Glutamatergic neuron (in vitro differentiated cells): ENCODE measurements at regions not wholly inside any gene's neighbourhood (a gene's known extent, or its start where the extent isn't known, plus 50 kb on each side); places are given as distances from the start of the nearest gene placed in this dataset.

Experiments
- DNase-seq: peaks from one replicate; pipeline ENCODE4 v3.0.0; 2022
- H3K27ac Mint-ChIP-seq: one replicate; pipeline ENCODE4 v1.8.0; 2020; ENCODE audit warnings: mild to moderate bottlenecking, mixed read lengths, inconsistent platforms; ENCODE audit not compliant: unreplicated experiment
- H3K27me3 Mint-ChIP-seq: one replicate; pipeline ENCODE4 v1.8.0; 2020; ENCODE audit warnings: mild to moderate bottlenecking, moderate library complexity, mixed read lengths, inconsistent platforms; ENCODE audit not compliant: unreplicated experiment
- H3K36me3 Mint-ChIP-seq: one replicate; pipeline ENCODE4 v1.8.0; 2020; ENCODE audit warnings: mild to moderate bottlenecking, mixed read lengths, inconsistent platforms; ENCODE audit not compliant: unreplicated experiment
- H3K4me1 Mint-ChIP-seq: one replicate; pipeline ENCODE4 v1.8.0; 2020; ENCODE audit warnings: mild to moderate bottlenecking, low read depth, mixed read lengths, inconsistent platforms; ENCODE audit not compliant: unreplicated experiment
- H3K4me3 Mint-ChIP-seq: one replicate; pipeline ENCODE4 v1.8.0; 2020; ENCODE audit warnings: mild to moderate bottlenecking, mixed read lengths, inconsistent platforms; ENCODE audit not compliant: unreplicated experiment
- H3K9me3 Mint-ChIP-seq: one replicate; pipeline ENCODE4 v1.8.0; 2020; ENCODE audit warnings: mild to moderate bottlenecking, moderate library complexity, mixed read lengths, inconsistent platforms; ENCODE audit not compliant: unreplicated experiment
- CTCF ChIP-seq: fragments of 200-600 bp; sonication (generic); IDR thresholded peaks from one replicate; pipeline ENCODE4 v1.5.0; 2021; ENCODE audit not compliant: partially characterized antibody, unreplicated experiment

GRCh38 chr13:79645569-79645968 is 164.6 kb downstream of the NDFIP2 start:
- Mint-ChIP-seq H3K4me1 (no peaks in the 10 kb centered on the region), H3K4me3 (no peak overlapping the region), H3K27ac (no peak overlapping the region), H3K27me3 (no peaks in the 10 kb centered on the region), H3K36me3 (no peaks in the 10 kb centered on the region), H3K9me3 (no peaks in the 10 kb centered on the region)
- no peak for DNase-seq
- TF ChIP-seq CTCF = no peak

GRCh38 chr13:79642596-79642995 is 161.6 kb downstream of the NDFIP2 start:
- H3K9me3 Mint-ChIP-seq = no peaks in the 10 kb centered on the region
- H3K27ac Mint-ChIP-seq = no peak overlapping the region
- DNase-seq = no peak
- no peaks in the 10 kb centered on the region for H3K36me3 Mint-ChIP-seq
- peaks cover 5% of the 10 kb centered on the region for H3K4me1 Mint-ChIP-seq
- H3K4me3 Mint-ChIP-seq = no peak overlapping the region
- TF ChIP-seq CTCF = no peak
- no peaks in the 10 kb centered on the region for H3K27me3 Mint-ChIP-seq

- no peak for TF ChIP-seq CTCF
- Mint-ChIP-seq H3K4me1 (peaks cover 12% of the 10 kb centered on the region), H3K27ac (peak overlapping the region; percentile 65), H3K4me3 (no peak overlapping the region), H3K9me3 (no peaks in the 10 kb centered on the region), H3K27me3 (no peaks in the 10 kb centered on the region), H3K36me3 (no peaks in the 10 kb centered on the region)
- DNase-seq = no peak
Observed at GRCh38 chr13:79637133-79637763, 156.3 kb downstream of the NDFIP2 start.

GRCh38 chr13:79631051-79631659 is 150.2 kb downstream of the NDFIP2 start:
- no peak for DNase-seq
- TF ChIP-seq CTCF = no peak
- H3K27ac Mint-ChIP-seq = no peak overlapping the region
- H3K27me3 Mint-ChIP-seq = no peaks in the 10 kb centered on the region
- no peak overlapping the region for H3K4me3 Mint-ChIP-seq
- no peaks in the 10 kb centered on the region for H3K36me3 Mint-ChIP-seq
- no peaks in the 10 kb centered on the region for H3K9me3 Mint-ChIP-seq
- H3K4me1 Mint-ChIP-seq = no peaks in the 10 kb centered on the region

GRCh38 chr13:79628463-79628862 is 147.5 kb downstream of the NDFIP2 start:
- no peak for TF ChIP-seq CTCF
- Mint-ChIP-seq H3K36me3 (no peaks in the 10 kb centered on the region), H3K27me3 (no peaks in the 10 kb centered on the region), H3K4me1 (no peaks in the 10 kb centered on the region), H3K9me3 (no peaks in the 10 kb centered on the region), H3K27ac (no peak overlapping the region), H3K4me3 (no peak overlapping the region)
- no peak for DNase-seq
